ENCODE measurements at regions not wholly inside any gene's neighbourhood (a gene's known extent, or its start where the extent isn't known, plus 50 kb on each side); places are given as distances from the start of the nearest gene placed in this dataset.

GRCh38 chr1:195948123-195948895, 659.9 kb downstream of the KCNT2 start:
- ATAC-seq, result no peak
- TF ChIP-seq TCF4 (CRISPR knock-in tag; IDR thresholded peaks at IDR 0.05; ENCODE audit: borderline replicate concordance) (no peak), ZNF70 (CRISPR knock-in tag; IDR thresholded peaks at IDR 0.05) (no peak), ZFP3 (CRISPR knock-in tag; IDR thresholded peaks at IDR 0.05) (no peak), PPARA (CRISPR knock-in tag; IDR thresholded peaks at IDR 0.05; ENCODE audit: borderline replicate concordance) (no peak), GLIS3 (CRISPR knock-in tag; IDR thresholded peaks at IDR 0.05) (no peak), OSR1 (CRISPR knock-in tag; IDR thresholded peaks at IDR 0.05) (no peak), ZC3H10 (CRISPR knock-in tag; IDR thresholded peaks at IDR 0.05) (no peak), PATZ1 (CRISPR knock-in tag; IDR thresholded peaks at IDR 0.05; ENCODE audit: borderline replicate concordance) (no peak)

- no peak for ATAC-seq
- TF ChIP-seq, protein P1, sequence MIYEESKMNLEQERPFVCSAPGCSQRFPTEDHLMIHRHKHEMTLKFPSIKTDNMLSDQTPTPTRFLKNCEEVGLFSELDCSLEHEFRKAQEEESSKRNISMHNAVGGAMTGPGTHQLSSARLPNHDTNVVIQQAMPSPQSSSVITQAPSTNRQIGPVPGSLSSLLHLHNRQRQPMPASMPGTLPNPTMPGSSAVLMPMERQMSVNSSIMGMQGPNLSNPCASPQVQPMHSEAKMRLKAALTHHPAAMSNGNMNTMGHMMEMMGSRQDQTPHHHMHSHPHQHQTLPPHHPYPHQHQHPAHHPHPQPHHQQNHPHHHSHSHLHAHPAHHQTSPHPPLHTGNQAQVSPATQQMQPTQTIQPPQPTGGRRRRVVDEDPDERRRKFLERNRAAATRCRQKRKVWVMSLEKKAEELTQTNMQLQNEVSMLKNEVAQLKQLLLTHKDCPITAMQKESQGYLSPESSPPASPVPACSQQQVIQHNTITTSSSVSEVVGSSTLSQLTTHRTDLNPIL (CRISPR knock-in tag; IDR thresholded peaks at IDR 0.05; ENCODE audit: low read depth), result no peak
- 0 out of 2 replicates have a peak, but pooled peaks have one; percentile 16 for TF ChIP-seq TCF4 (CRISPR knock-in tag; IDR thresholded peaks at IDR 0.05; ENCODE audit: borderline replicate concordance)
- no peak for TF ChIP-seq SNAI2 (CRISPR knock-in tag; IDR thresholded peaks at IDR 0.05)
Measured at GRCh38 chr1:195946500-195946899, 661.7 kb downstream of the KCNT2 start.

DNA sequence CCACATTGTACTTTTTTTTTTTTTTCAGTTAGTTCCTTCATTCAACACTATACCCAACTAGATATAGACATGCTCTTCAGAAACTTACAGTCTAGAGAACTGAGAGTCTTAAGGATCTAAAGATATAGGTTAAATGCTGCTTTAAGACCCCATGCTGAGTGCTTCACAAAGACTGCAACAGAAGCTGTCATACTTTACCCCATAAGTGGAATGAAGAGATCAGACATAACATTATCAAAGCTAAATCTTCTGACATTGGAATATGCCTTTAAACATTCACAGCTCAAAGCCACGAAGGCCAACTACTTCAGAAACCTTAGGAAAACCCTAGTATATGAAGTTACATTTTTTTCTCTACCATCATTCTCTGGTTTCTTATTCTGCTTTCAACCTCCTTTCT, 666.4 kb downstream of the KCNT2 start:
- TF ChIP-seq TCF4 (CRISPR knock-in tag; IDR thresholded peaks at IDR 0.05; ENCODE audit: borderline replicate concordance), result no peak
- ATAC-seq, result no peak

DNA sequence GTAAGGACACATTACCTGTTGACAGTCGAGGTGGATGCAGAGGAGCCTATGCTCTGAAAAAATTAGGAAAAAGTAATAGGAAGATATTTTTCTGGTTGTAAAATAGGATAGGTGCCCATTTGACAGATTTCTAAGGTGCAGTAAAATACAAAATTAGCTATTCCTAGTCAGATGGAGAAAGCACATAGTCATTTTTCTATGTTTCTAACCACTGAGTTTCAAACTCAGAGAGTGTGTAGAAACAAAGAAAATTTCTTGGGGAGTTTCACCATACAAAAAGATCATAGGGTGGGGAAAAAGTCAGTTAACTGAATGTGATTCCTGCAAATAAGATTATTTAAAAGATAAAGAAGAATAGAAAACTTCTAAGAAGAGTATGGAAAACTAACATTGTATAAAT, 666.9 kb downstream of the KCNT2 start:
- TF ChIP-seq ESRRG (CRISPR knock-in tag; IDR thresholded peaks at IDR 0.05), result no peak
- TF ChIP-seq ZFP3 (CRISPR knock-in tag; IDR thresholded peaks at IDR 0.05), result no peak
- no peak for TF ChIP-seq RARB (CRISPR knock-in tag; IDR thresholded peaks at IDR 0.05)
- TF ChIP-seq SNAI2 (CRISPR knock-in tag; IDR thresholded peaks at IDR 0.05), result no peak
- TF ChIP-seq CSDC2 (CRISPR knock-in tag; IDR thresholded peaks at IDR 0.05), result no peak
- TF ChIP-seq, protein P2, sequence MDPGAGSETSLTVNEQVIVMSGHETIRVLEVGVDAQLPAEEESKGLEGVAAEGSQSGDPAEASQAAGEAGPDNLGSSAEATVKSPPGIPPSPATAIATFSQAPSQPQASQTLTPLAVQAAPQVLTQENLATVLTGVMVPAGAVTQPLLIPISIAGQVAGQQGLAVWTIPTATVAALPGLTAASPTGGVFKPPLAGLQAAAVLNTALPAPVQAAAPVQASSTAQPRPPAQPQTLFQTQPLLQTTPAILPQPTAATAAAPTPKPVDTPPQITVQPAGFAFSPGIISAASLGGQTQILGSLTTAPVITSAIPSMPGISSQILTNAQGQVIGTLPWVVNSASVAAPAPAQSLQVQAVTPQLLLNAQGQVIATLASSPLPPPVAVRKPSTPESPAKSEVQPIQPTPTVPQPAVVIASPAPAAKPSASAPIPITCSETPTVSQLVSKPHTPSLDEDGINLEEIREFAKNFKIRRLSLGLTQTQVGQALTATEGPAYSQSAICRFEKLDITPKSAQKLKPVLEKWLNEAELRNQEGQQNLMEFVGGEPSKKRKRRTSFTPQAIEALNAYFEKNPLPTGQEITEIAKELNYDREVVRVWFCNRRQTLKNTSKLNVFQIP (CRISPR knock-in tag; IDR thresholded peaks at IDR 0.05; ENCODE audit: borderline replicate concordance, low read depth), result no peak
- TF ChIP-seq, protein P1 (CRISPR knock-in tag; IDR thresholded peaks at IDR 0.05; ENCODE audit: low read depth), result no peak
- TF ChIP-seq ZNF70 (CRISPR knock-in tag; IDR thresholded peaks at IDR 0.05), result no peak
- TF ChIP-seq TOX (CRISPR knock-in tag; IDR thresholded peaks at IDR 0.05; ENCODE audit: borderline replicate concordance), result no peak
- no peak for TF ChIP-seq PPARA (CRISPR knock-in tag; IDR thresholded peaks at IDR 0.05; ENCODE audit: borderline replicate concordance)
- no peak for TF ChIP-seq ARNTL (CRISPR knock-in tag; IDR thresholded peaks at IDR 0.05; ENCODE audit: borderline replicate concordance, low read depth)
- no peak for TF ChIP-seq TCF4 (CRISPR knock-in tag; IDR thresholded peaks at IDR 0.05; ENCODE audit: borderline replicate concordance)
- no peak for TF ChIP-seq ZC3H10 (CRISPR knock-in tag; IDR thresholded peaks at IDR 0.05)
- TF ChIP-seq CSRNP3 (CRISPR knock-in tag; IDR thresholded peaks at IDR 0.05), result no peak
- TF ChIP-seq ISL1 (CRISPR knock-in tag; IDR thresholded peaks at IDR 0.05), result no peak
- no peak for TF ChIP-seq GLIS3 (CRISPR knock-in tag; IDR thresholded peaks at IDR 0.05)
- no peak for TF ChIP-seq ZNF8 (CRISPR knock-in tag; IDR thresholded peaks at IDR 0.05)
- TF ChIP-seq OSR1 (CRISPR knock-in tag; IDR thresholded peaks at IDR 0.05), result no peak
- TF ChIP-seq ZFP30 (CRISPR knock-in tag; IDR thresholded peaks at IDR 0.05), result no peak
- no peak for ATAC-seq
